Calu3 (cell line): ENCODE measurements at regions not wholly inside any gene's neighbourhood (a gene's known extent, or its start where the extent isn't known, plus 50 kb on each side); places are given as distances from the start of the nearest gene placed in this dataset.
"Not testable (repeated sequence)": the region's sequence is repeated elsewhere in the genome, so short reads cannot be mapped to it uniquely, and the experiment has no call there.

Experiments
- BruUV-seq: library from RNA; stranded (reverse); fragments of 400-500 nt; replicated peaks from 2 replicates; lab custom pipeline; 2021; lab: Mats Ljungman, UMichigan
- CTCF ChIA-PET: fragments of 300-600 bp; sonication (Branson Sonifier 250); formaldehyde crosslinking; loops from one replicate; lab custom pipeline; 2022; ENCODE audit warnings: antibody characterized with exemption; lab: Charles Lee
- DNase-seq: peaks from one replicate; pipeline ENCODE4 v3.0.0; 2022
- H3K27ac Mint-ChIP-seq: one replicate; pipeline ENCODE4 v1.8.0; 2022; ENCODE audit warnings: mixed read lengths; ENCODE audit not compliant: unreplicated experiment
- H3K27me3 Mint-ChIP-seq: one replicate; pipeline ENCODE4 v1.8.0; 2022; ENCODE audit warnings: mixed read lengths; ENCODE audit not compliant: unreplicated experiment
- H3K36me3 Mint-ChIP-seq: one replicate; pipeline ENCODE4 v1.8.0; 2022; ENCODE audit warnings: mild to moderate bottlenecking, moderate library complexity, mixed read lengths; ENCODE audit not compliant: insufficient read depth, unreplicated experiment
- H3K4me1 Mint-ChIP-seq: one replicate; pipeline ENCODE4 v1.8.0; 2022; ENCODE audit warnings: mild to moderate bottlenecking, low read depth, mixed read lengths; ENCODE audit not compliant: unreplicated experiment
- H3K4me3 Mint-ChIP-seq: one replicate; pipeline ENCODE4 v1.8.0; 2022; ENCODE audit warnings: mild to moderate bottlenecking, low read depth, moderate library complexity, mixed read lengths; ENCODE audit not compliant: unreplicated experiment
- H3K9me3 Mint-ChIP-seq: one replicate; pipeline ENCODE4 v1.8.0; 2022; ENCODE audit warnings: low read depth, mixed read lengths; ENCODE audit not compliant: unreplicated experiment
- intact Hi-C: fragments of 100-400 bp; cut with micrococcal nuclease; formaldehyde crosslinking; loops from one replicate; pipeline ENCODE4 v1.10.0; 2022; ENCODE audit not compliant: unreplicated experiment
- TF ChIP-seq, protein P1 (sequence below): fragments of 200-600 bp; IDR thresholded peaks from one replicate; pipeline ENCODE4 v1.8.0; 2022; ENCODE audit warnings: antibody characterized with exemption; ENCODE audit not compliant: unreplicated experiment

DNA sequence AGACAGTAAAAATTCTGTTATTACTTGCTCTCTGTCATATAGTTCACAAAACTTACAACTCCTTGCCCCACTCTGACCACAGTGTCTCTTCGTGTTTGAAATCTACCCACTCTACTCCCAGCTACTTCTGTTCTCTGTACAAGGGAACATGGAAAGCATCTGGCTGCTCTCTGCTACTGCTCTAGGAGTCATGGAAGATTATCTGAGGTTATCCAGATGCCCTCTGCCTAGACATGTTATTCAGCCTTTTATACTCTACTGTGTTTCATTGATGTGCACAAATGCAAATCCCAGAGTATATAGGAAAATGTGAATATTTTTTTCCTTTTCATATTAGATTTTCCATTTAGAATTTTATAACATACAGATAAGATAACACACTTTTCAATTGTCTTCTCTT, 1525.6 kb downstream of the MAT2B start:
- CTCF ChIA-PET = no interaction called here
- TF ChIP-seq, protein P1, sequence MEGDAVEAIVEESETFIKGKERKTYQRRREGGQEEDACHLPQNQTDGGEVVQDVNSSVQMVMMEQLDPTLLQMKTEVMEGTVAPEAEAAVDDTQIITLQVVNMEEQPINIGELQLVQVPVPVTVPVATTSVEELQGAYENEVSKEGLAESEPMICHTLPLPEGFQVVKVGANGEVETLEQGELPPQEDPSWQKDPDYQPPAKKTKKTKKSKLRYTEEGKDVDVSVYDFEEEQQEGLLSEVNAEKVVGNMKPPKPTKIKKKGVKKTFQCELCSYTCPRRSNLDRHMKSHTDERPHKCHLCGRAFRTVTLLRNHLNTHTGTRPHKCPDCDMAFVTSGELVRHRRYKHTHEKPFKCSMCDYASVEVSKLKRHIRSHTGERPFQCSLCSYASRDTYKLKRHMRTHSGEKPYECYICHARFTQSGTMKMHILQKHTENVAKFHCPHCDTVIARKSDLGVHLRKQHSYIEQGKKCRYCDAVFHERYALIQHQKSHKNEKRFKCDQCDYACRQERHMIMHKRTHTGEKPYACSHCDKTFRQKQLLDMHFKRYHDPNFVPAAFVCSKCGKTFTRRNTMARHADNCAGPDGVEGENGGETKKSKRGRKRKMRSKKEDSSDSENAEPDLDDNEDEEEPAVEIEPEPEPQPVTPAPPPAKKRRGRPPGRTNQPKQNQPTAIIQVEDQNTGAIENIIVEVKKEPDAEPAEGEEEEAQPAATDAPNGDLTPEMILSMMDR = no peak
- H3K9me3 Mint-ChIP-seq = peaks cover 6% of the 10 kb centered on the region
- no peak for DNase-seq
- no peaks in the 10 kb centered on the region for H3K27me3 Mint-ChIP-seq
- H3K36me3 Mint-ChIP-seq = no peaks in the 10 kb centered on the region
- no TSS peak for BruUV-seq
- peaks cover 6% of the 10 kb centered on the region for H3K4me1 Mint-ChIP-seq
- intact Hi-C loops = no loop called here
- no peak overlapping the region for H3K4me3 Mint-ChIP-seq
- H3K27ac Mint-ChIP-seq = no peak overlapping the region

DNA sequence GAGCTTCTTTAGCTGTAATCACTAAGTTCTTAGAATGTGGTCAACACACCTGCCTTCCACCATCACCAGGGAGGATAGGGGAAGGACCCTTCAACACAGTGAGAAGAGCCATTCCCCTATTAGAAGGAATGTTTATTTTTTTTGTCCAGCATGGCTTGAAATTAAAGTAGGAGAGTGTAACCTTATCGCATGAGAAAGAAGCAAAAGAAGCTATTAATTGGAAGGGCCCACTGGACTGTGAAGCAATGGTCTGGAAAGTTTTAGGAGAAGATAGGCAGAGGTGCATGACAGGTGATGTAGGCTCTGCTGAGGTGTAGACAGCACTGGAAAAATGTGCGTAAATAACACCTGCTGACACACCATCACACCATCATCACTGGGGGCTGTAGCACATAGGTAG, 1526.0 kb downstream of the MAT2B start:
- CTCF ChIA-PET = no interaction called here
- TF ChIP-seq, protein P1 = no peak
- intact Hi-C loops = no loop called here
- DNase-seq = no peak
- H3K36me3 Mint-ChIP-seq = no peaks in the 10 kb centered on the region
- H3K27ac Mint-ChIP-seq = no peak overlapping the region
- no peak overlapping the region for H3K4me3 Mint-ChIP-seq
- H3K4me1 Mint-ChIP-seq = peaks cover 6% of the 10 kb centered on the region
- H3K27me3 Mint-ChIP-seq = no peaks in the 10 kb centered on the region
- H3K9me3 Mint-ChIP-seq = peaks cover 6% of the 10 kb centered on the region
- BruUV-seq = no TSS peak

DNA sequence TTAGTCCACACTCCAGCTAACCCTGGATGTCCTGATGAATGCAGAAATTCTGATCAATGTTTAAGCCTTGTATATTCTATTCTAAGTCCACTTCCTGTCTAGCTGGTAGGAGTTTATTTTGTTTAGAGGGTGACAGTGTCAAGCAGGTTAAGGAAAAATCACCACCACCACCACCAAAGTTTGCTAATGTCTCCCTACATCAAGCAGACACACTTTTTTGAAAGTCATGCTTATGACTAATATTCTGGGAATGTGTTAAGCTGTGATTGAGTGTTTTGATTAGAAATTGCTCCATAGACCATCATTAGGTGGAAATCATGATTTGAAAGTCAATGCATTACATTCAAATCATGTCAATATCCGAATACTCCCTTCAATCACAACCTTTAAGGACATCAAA, 1530.1 kb downstream of the MAT2B start:
- CTCF ChIA-PET = no interaction called here

DNA sequence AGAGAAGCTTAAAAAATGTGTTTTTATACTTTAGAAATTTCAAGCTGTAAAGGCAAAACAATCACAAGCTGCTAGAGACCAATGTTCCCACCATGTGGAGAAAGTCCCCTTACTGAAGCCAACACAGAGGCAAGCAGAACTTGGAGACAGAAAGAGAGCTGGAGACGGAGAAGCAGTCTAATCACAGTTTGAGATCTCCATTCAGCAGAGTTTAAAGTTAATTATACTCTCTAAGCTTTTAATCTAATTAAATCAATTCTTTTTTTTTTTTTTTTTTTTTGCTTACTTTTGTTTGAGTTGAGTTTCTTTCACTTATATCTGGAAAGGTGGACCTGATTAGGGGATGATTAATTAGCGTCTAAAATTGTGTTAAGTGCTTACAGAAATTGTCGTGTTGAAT, 1534.3 kb downstream of the MAT2B start:
- Mint-ChIP-seq H3K36me3 (no peaks in the 10 kb centered on the region), H3K27me3 (no peaks in the 10 kb centered on the region), H3K27ac (no peak overlapping the region), H3K4me3 (no peak overlapping the region), H3K9me3 (peaks cover 6% of the 10 kb centered on the region), H3K4me1 (peaks cover 6% of the 10 kb centered on the region)
- DNase-seq = no peak
- CTCF ChIA-PET = no interaction called here
- TF ChIP-seq, protein P1 = no peak
- intact Hi-C loops = no loop called here
- BruUV-seq = no TSS peak

More for the DNA sequence above, 1530.1 kb downstream of the MAT2B start:
- intact Hi-C loops = no loop called here
- Mint-ChIP-seq H3K27me3 (no peaks in the 10 kb centered on the region), H3K4me3 (no peak overlapping the region), H3K27ac (no peak overlapping the region), H3K4me1 (peaks cover 6% of the 10 kb centered on the region), H3K36me3 (no peaks in the 10 kb centered on the region), H3K9me3 (peaks cover 9% of the 10 kb centered on the region)
- DNase-seq = no peak
- BruUV-seq = no TSS peak
- TF ChIP-seq, protein P1 = no peak

DNA sequence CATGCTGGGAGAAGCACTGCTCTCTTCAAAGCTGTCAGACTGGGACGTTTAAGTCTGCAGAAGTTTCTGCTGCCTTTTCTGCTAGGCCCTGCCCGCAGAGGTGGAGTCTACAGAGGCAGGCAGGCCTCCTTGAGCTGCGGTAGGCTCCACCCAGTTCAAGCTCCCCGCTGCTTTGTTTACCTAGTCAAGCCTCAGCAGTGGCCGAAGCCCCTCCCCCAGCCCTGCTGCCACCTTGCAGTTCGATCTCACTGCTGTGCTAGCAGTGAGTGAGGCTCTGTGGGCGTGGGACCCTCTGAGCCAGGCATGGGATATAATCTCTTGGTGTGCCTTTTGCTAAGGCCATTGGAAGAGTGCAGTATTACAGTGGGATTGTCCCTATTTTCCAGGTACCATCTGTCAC, 1540.5 kb downstream of the MAT2B start:
- DNase-seq, H3K36me3 Mint-ChIP-seq, H3K27me3 Mint-ChIP-seq, H3K4me1 Mint-ChIP-seq, H3K4me3 Mint-ChIP-seq, intact Hi-C loops, H3K27ac Mint-ChIP-seq, BruUV-seq, CTCF ChIA-PET: not testable (repeated sequence)
- peaks cover 12% of the 10 kb centered on the region for H3K9me3 Mint-ChIP-seq
